ENCODE measurements at regions not wholly inside any gene's neighbourhood (a gene's known extent, or its start where the extent isn't known, plus 50 kb on each side); places are given as distances from the start of the nearest gene placed in this dataset.

- no peaks in the 10 kb centered on the region for H3K9me1 ChIP-seq (ENCODE audit: control insufficient read depth, insufficient read depth, low read length)
- H3K36me3 ChIP-seq (ENCODE audit: control insufficient read depth, insufficient read depth, low read length), result no peaks in the 10 kb centered on the region
- WGBS (ENCODE audit: insufficient coverage, low coverage, missing lambda C conversion rate), result 0% methylated on average over 3 of the region's 4 CpGs
- H3K4me1 ChIP-seq (replicated peaks in 1 of 2; ENCODE audit: control insufficient read depth in 2 of 2, insufficient read depth in 2 of 2, low read length in 2 of 2), result no peaks in the 10 kb centered on the region
- no TSS peak for BruUV-seq (replicated peaks)
- H4K20me1 ChIP-seq (replicated peaks; ENCODE audit: control insufficient read depth, insufficient read depth, low read length), result no peaks in the 10 kb centered on the region
- no peak overlapping the region for H2AFZ ChIP-seq (ENCODE audit: low read depth, low read length)
- H3K27ac ChIP-seq (ENCODE audit: extremely low read depth, low read depth, low read length), result no peak overlapping the region
- in situ Hi-C loops (cut with MboI) (no loop called here), intact Hi-C loops (cut with micrococcal nuclease) (no loop called here)
- H3K27me3 ChIP-seq (ENCODE audit: control insufficient read depth in 2 of 2, insufficient read depth in 2 of 2, low read length in 2 of 2), result no peaks in the 10 kb centered on the region
- DNase-seq (ENCODE audit: extremely low read depth in 1 of 4, low spot score in 3 of 4) (no peak), FAIRE-seq (no peak), ATAC-seq (no peak)
- POLR2A ChIA-PET, result no interaction called here
- H3K4me3 ChIP-seq, result no peak overlapping the region
- CTCF ChIA-PET (ENCODE audit: low intra/inter-chr PET ratio), result no interaction called here
- TF ChIP-seq DDX20 (tag; IDR thresholded peaks at IDR 0.05; ENCODE audit: low read depth) (no peak), ZNF785 (CRISPR knock-in tag; IDR thresholded peaks at IDR 0.05) (no peak), NCOA4 (IDR thresholded peaks at IDR 0.05; ENCODE audit: partially characterized antibody) (no peak), FOXM1 (IDR thresholded peaks at IDR 0.05; ENCODE audit: low read depth) (no peak), FOXM1 (CRISPR knock-in tag; IDR thresholded peaks at IDR 0.05; ENCODE audit: low read depth) (no peak), MAFG (tag; conservative IDR thresholded peaks at IDR 0.05) (no peak), ZNF263 (CRISPR knock-in tag; IDR thresholded peaks at IDR 0.05; ENCODE audit: borderline replicate concordance) (no peak), ZFP91 (CRISPR knock-in tag; IDR thresholded peaks at IDR 0.05) (no peak), RREB1 (CRISPR knock-in tag; IDR thresholded peaks at IDR 0.05) (no peak)
- no peak overlapping the region for H3K4me2 ChIP-seq (ENCODE audit: insufficient read depth, low read length)
- H3K79me2 ChIP-seq (ENCODE audit: control insufficient read depth, insufficient read depth, low read length), result no peaks in the 10 kb centered on the region
- no peaks in the 10 kb centered on the region for H3K9me3 ChIP-seq (replicated peaks; ENCODE audit: control insufficient read depth, insufficient read depth, low read depth, low read length)
- no peak overlapping the region for H3K9ac ChIP-seq (ENCODE audit: insufficient read depth in 1 of 2, low read depth in 2 of 2, low read length in 2 of 2)
These were observed 63.8 kb downstream of the BTBD3 start for GRCh38 chr20:11981366-11981947.
